ENCODE measurements at regions not wholly inside any gene's neighbourhood (a gene's known extent, or its start where the extent isn't known, plus 50 kb on each side); places are given as distances from the start of the nearest gene placed in this dataset.

GRCh38 chr21:38884440-38884839 lies 78.7 kb downstream of the ETS2 start:
- TF ChIP-seq CTCF (IDR thresholded peaks at IDR 0.05) (no peak), POLR2A (IDR thresholded peaks at IDR 0.05) (no peak)
